Testis (tissue), 2 donors: ENCODE measurements at regions not wholly inside any gene's neighbourhood (a gene's known extent, or its start where the extent isn't known, plus 50 kb on each side); places are given as distances from the start of the nearest gene placed in this dataset.

ENCODE experiments used
- CTCF ChIP-seq, 3 experiments: fragments of 450-650 bp in 2 of 3; fragments of 200-600 bp in 1 of 3; sonication (generic) in 1 of 3; IDR thresholded peaks; one replicate each; pipeline ENCODE4 v1.5.1; 2016 to 2019; ENCODE audit warnings: antibody characterized with exemption in 3 of 3, mild to moderate bottlenecking in 2 of 3, moderate library complexity in 1 of 3
- POLR2A ChIP-seq: fragments of 450-650 bp; IDR thresholded peaks from one replicate; pipeline ENCODE4 v1.6.1; 2017; ENCODE audit warnings: antibody characterized with exemption, mild to moderate bottlenecking, moderate library complexity

DNA sequence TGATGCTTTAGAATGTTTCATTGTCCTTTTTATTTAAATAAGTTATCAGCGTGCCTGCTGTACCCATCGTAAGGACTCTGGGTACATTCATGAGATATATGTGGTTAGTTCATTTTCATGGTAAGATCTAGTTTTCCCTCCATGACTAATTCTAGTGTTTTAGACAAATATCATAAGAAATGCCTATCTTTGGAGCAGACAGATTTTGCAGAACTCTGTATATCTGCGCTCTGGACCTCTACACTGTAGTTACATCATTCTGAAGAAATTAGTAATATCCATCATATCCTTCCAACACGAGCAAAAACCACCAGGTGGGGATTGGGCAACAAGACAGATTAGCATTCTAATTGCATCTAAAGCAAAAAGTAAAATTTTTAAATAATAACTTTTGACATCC lies 499.2 kb downstream of the SETD4 start:
- TF ChIP-seq POLR2A (no peak), CTCF (IDR thresholded peaks at IDR 0.05) (no peak)
